GM21515 (cell line): ENCODE measurements at regions not wholly inside any gene's neighbourhood (a gene's known extent, or its start where the extent isn't known, plus 50 kb on each side); places are given as distances from the start of the nearest gene placed in this dataset.
"Not testable (repeated sequence)": the region's sequence is repeated elsewhere in the genome, so short reads cannot be mapped to it uniquely, and the experiment has no call there.

ENCODE experiments used
- ATAC-seq: cut with Tn5 transposase; IDR thresholded peaks from one replicate; pipeline ENCODE4 v1.9.1; 2021; ENCODE audit not compliant: unreplicated experiment

DNA sequence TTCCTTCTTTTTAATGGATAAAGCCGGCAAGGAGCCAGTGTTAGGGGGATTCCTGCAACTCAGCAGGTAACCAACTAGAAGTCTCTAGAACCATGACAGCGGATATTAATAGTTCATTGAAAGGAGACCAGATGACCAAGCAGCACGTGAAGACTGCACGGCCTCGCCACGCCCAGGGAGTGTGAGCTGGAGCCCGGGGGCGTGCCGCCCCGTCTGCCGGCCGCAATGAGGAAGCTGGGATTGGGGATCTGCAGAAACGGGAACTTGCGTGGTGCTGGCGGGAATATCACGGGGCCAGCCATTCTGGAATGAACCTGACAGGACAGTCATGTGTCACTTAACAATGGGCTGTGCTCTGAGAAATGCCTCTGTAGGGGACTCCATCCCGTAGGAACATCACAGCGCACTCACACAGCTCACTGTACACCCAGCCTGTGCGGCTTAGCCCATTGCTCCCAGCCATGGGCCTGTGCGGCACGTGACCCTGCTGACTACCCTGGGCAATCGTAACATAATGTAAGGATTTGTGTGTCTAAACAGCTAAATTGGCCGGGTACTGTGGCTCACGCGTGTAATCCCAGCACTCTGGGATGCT, 4092.8 kb upstream of the TPTE start:
- ATAC-seq, result not testable (repeated sequence)

DNA sequence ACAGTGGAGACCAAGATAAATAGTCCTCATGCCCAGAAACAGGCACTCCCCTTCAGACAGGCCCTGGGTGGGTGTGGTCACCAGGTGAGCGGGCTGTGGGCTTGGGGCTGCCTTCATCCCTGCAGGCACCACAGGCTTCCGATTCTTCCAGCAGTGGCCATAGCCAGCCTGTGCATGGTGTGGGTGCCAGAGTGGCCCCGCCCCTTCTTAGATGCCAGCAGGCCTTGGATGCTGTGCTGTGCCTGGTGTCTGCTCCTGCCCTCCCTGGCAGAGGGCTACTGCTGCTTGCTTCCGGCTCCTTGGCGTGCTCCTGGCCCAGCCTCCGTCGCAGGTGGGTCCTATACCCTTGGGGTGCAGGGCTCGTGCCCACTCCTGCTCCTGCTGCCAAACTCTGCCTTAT, 4091.5 kb upstream of the TPTE start:
- ATAC-seq, result not testable (repeated sequence)

DNA sequence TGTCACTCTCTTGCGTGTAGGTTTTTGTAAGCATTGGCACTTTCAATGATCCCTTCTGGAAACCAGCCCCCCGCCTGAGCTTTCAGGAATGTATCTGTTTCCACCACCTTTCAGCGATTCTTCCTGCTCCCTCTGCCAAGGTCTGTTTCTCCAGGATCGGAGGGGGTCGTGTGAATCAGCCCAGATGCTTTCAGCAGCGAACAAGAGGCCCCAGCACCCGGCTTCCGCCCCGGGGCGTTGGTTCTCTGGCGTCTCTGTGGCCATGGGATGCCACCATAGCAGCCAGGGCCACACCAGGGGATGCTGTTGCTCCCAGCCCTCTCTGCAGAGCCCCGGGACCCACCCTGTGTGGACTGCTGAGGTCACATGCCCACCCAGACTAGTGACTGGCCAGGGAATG, 4088.2 kb upstream of the TPTE start:
- ATAC-seq, result not testable (repeated sequence)

DNA sequence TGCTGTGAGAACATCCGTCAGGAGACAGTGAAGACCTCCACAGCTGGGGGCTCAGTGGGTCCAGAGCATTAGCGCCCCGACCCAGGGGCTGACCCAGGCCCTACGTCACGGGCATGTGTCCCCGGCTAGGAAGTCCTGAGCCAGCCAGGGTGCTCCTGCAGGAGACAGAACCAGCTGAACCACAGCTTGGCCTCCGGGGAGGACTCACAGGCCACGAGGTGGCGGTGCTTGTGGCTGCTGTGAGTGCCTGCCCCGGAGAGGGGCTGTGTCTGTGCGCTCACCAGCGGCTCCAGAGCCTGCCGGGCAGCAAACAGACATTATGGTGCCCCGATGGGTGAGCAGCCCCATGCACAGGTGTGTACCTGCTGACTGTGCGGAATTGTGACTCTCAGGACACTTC, 4085.2 kb upstream of the TPTE start:
- ATAC-seq, result not testable (repeated sequence)

DNA sequence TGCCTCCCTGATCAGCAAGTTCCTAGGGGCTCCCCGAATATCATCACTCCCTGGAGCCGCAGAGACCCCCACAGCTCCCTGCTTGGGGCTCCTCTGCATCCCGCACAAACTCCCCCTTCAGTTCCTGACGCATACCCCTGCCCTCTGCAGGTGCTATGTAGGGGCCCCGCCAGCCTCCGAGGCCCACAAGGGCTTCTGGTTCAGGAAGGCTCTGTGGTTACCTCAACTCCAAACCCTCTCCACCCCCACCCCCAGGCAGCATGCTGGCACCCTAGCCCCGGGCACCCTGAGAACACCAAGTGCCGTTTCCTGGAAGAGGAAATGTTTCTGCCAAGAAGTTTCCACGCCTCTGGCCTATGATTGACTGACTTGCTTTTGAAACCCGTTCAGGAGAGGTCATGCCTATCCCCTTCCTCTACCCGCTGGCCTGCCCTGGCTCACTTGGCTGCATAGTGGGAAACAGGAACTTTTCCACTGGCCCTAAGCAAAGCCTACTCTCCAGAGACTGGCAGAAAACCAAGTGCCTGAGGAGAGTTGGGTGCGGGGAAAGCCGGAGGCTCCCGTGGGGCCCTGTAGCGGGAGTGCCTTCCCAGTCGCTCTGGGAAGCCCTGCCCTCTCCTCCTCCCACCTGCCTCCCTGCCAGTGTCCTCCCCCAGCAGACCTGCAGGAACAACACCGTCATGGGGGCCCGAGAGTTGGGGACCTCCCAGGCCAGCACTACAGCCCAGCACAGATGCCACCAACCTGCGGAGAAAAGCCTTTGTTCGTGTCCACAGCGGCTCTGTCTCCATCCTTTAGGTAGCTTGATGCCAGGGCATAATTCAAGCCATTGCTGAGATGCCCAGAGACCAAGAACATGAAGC, 4084.2 kb upstream of the TPTE start:
- not testable (repeated sequence) for ATAC-seq

DNA sequence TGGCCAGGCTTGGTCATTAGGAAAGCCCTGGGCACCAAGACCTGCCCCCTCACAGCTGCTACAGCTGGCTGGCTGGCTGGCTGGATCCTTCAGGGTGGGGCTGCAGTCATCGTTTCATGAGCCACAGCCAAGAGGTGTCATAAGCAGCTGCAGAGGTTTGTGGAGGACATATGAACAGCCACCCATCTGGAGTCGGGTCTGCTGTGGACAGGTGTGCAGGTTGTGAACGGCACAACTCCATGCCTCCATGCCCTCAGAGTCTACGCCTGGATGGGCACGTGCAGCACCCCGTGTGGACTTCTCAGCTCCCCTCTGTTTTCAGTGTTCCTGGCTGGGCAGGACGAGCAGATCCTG, 4083.6 kb upstream of the TPTE start:
- ATAC-seq, result not testable (repeated sequence)

DNA sequence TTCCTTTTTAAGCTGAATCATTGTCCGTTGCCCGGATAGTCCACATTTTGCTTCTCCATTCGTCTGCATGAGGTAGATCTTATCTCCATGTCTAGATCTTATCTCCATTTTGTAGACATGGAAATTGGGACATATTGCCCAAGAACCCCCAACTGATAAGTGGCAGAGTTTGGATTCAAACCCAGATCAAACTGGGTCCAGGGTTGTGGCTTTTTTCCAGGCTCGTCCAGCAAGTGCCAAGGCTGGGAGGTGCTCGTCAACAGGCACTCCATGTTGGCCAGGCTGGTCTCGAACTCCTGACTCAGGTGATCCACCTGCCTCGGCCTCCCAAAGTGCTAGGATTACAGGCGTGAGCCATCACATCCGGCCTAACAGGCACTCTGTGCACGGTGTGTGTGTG, 4082.3 kb upstream of the TPTE start:
- not testable (repeated sequence) for ATAC-seq

DNA sequence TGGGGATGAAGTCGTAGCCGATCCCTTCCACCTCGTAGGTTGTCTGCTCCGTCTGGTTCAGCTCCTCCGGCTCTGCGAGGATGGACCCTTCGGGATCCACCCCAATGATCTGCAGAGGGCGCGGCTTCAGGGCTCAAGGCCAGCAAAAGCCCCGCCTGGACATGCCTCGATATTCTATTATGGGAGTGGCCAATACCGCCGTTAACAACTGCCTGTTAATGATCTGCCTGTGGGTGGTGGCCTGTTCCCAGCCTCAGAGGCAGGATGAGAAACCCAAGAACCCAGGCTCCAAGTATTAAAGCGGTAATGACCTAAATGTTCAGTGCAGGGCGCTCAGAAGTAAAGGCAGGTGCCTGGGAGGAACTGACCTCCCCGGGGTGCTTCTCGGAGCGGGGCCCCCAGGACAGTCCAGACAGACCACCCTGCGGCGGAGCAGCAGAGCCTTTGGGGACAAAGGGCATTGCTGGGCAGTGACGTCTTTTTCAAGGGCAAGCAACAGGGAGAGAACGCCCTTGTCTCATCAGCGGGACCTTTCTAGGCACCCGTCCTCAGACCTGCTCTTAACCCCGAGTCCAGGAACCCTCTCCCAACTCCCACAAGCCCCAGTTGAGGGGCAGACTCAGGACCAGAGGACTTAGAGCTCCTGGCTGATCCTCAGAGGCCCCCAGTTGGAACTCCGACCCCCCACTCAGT, 4066.6 kb upstream of the TPTE start:
- not testable (repeated sequence) for ATAC-seq

DNA sequence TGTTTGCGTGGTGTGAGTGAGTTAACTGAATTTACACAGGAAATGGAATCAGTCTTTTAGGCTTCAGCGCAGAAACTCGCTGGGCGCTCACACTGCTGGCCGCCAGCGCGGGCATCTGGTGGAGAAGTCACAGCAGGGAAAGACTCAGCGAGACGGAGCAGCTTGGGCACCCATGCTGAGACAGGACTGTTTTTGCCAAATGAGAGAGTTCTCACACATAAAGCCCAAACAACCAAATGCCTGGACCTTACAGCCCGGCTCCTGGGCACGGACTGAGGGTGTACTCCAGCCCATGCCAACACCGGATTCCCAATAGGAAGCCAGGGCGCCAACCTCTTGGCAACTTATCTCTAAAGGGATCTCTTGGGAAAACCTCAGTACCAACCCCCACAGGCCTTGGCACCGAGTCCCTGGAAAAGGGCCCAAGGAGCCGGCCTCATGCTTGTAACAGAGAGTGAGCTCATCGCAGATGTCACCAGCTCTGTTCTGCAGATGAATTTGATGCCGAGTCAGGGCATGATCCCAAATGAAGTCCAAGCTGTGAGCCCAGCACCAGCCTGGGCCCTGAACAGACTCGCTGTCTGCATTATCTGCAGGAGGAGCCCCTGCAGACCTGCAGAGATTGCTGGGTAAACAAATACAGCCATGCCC, 4065.2 kb upstream of the TPTE start:
- ATAC-seq, result not testable (repeated sequence)

DNA sequence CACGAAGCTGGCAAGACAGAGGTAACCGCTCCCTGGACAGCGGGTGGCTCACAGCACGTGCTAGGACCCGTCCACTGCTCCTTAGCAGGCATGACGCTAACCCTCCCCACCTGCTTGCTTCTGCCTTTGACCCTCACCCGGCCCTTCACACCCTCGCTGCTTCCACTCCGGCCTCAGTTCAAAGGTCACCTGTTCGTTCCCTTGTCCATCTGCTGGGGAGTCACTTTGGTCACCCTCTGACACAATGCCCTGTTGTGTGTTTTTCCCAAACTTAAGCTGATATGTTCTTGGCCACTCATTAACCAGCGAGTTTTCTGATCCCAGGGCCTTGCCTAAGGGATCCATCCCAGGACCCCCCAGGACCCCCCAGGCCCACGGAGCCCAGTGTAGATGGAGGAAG, 4061.6 kb upstream of the TPTE start:
- ATAC-seq, result not testable (repeated sequence)

DNA sequence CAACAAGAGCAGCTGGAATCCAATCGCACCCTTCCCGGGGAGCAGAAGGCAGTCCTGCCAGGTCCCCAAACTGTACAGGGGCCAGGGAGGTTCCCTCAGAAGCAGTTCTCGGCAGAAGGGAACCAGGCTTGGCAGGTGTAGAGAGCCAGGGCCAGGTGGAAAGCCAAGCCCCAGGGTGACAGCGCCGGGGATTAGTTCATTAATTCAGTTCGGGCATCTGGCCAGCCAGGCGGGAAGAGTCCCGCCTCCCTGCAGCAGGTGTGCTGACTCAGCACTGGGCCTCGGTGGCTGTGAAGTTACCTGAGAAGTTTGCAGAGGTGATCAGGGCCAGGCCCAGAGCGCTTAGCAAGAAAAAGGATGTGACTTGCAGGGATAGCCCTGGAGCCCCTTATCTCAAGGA, 4060.0 kb upstream of the TPTE start:
- ATAC-seq, result not testable (repeated sequence)

DNA sequence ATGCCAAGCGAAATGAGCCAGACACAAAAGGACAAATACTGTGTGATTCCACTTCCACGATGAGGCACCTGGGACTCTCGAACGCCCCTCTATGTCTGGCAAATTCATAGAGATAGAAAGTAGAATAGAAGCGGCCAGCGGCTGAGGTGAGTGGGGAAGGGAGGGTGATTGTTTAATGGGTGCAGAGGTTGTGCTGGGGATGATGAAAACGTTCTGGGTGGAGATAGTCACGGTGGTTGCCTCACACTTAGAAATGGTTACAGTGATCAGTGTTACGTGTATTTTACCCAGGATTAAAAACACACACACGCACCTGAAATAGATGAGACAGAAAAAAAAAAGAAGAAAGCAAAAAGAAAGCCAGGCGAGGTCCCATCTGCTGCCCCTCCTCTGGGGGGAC, 4057.0 kb upstream of the TPTE start:
- not testable (repeated sequence) for ATAC-seq

DNA sequence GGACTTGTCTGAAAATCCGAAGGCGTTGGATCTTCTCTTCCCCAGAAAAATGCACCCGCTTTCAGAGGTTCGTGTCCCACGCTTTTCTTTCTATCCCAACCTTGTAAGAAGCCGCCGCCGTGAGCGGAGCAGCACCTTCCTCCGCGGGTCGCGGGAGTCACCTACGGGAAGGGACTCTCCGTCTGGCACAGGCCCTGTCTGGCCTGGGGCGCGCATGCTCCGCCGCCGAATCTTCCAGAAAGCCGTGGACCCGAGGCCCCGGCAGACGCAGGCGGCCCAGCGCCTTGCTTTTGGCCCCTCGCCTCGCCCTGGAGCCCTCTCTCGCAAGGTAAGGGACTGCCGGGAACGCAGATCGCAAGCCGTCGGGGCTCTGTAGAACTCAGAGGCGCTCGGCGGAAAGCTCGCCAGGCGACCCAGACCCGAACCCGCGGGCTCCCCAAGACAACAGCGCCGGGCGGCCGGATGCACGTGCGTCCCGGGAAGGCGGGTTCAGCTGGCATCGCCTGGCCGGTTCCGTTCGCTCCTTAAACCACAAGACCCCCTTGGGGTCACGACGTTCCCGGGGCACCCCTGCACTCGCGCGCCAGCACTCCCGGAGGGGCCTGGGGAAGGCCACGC, 4055.2 kb upstream of the TPTE start:
- ATAC-seq, result not testable (repeated sequence)

DNA sequence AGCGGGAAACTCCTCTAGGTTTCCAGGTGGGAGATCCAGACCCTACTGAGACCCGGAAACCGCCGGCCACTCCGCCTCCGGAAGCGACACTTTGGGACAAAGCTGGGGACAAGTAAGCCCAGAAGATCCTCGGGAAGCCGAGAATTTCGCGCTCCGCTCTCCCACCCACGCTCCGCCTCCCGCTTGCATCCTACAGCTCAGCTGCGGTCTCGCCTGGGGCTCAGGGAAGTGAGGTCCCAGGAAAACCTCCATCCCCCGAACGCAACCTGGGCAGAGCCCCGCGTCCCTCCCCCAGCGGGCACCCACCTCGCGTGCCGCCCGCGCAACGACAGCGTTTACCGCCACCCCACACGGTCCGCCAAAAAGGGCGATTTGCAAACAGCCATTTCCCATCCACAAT, 4054.7 kb upstream of the TPTE start:
- not testable (repeated sequence) for ATAC-seq

DNA sequence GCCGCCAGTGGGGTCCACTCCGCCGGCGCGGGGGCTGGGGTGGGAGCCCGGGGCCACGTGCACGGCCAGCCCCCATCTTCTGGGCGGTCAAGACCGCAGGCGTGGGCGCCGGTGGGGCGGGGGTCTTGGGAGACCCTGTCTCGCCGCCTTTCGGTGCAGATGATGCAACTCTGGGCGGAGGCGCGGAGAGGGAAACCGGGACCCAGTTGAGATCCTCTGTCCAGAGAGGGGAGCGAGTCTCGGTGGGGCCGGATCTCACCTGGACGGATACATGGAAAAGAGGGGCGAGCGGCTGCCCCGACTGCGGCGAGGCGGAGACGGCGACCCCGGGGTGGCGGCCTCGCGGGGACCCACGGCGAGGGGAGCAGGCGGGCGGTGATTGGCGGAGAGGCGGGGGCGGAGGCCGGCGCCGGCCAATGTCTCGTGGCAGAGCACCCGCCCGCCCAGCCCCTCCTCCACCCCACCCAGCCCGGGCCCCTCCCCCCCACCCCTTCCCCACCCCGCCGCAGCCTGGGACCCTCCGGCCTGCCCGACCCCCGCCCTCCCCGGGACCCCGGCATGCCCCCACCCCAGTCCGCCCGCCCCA, 4054.1 kb upstream of the TPTE start:
- ATAC-seq, result not testable (repeated sequence)

DNA sequence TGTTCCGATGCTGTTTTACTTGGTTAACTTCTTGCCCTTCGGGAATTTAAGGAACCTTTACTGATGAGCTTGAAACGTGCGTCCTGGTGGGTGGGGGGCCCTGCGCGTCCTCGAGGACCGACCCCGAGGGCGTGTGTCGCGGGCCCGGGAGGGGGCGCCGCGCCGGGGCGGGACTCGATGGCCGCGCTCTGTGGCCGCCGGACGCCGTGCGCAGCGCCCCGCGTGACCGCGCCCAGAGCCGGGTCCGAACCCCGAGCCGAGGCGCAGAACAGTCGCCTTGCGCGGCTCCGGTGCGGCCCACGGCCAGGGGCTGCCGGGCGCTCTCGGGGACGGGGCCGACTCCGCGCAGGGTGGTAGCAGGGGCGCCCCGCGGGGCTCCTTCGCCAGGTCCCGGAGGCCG, 4053.5 kb upstream of the TPTE start:
- ATAC-seq, result not testable (repeated sequence)

DNA sequence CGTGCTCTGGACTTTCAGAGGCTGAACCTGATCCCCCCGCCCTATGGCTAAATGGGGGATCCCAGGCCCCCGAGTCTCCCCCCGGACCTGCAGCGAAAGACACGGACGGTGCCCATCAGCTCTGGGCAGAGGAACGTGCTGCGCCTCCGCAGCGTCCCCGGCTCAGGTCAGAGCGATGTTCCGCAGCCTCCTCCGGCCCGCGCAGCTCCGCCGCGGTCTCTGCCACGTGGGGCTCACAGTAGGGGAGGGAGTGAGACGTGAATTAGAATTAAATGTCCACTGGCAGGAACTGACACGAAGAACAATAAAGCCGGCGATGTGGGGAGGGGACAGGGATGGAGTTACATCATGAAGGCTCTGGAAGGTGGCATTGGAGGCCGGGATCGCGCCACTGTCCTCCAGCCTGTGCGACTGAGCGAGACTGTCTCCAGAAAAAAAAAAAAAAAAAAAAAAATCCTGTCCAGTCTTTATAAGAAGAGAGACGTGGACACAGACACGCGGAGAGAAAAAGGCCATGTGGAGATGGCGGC, 4053.0 kb upstream of the TPTE start:
- not testable (repeated sequence) for ATAC-seq

DNA sequence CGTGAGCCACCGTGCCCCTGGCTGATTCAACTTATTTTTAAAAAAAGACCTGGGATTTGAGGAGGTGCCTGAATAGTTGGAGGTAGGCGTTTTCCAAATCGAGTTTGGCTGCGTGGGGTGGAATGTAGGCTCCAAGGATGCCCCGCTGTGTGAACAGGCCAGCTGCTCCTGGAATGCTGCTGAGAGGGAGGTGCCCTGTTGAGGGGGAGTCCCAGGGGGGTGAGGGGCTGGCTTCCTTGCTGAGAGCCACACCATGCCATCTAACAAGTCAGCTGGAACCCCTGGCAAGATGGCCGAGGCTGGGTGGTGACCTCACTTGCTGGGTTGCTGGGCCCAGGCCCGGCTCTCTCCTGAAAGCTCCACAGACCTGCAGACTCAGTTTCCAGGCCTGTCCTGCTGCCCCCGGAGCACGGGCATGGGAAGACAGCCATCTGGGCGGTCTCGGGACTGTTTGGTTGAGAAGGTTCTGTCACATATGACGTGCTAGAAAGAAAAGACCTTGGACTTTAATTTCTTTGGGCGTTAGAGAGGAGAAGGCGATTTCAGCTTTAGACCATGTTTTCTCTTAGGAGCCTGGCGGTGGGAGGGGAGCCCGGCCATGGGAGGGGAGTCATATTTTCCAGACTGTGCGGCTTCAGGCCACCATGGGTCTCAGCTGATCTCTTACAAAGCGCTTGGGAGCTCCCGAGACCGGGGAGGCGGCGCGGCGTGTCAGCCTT, 4047.0 kb upstream of the TPTE start:
- ATAC-seq, result not testable (repeated sequence)

DNA sequence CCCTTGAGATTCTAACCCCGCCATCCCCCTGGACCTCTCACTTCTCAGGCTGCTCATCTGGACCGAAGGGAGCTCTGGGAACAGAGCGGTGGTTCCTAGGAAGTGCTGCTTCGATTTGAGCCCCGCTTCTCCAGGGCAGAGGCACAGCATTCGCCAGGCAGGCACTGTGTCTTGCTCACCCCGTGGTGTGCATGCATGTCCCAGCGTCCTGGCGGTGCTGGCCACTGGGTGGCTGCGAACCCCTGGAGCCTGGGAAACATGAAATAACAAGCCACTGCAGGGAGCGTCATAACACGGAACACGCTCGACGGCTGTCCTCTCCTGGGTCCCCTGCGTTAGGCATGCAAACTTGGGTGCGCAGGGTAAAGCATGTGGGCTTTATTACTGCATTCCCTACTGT, 4040.3 kb upstream of the TPTE start:
- ATAC-seq, result not testable (repeated sequence)

DNA sequence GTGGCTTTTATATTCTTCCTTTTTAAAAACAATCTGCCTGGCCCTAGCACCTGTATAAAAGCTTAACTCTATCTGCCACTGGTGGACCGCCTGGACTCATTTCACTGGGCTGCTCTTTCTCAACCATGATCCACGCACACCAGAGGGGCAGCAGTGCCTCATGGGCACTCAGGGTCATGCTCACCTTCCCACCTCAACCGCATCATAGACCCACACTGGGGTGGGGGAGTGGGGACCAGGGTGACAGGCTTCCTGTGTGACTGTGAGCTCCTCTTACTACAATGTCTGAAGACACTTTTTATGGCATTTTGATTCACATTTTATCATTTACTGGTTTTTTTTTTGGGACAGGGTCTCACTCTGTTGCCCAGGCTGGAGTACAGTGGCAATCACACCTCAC, 4038.8 kb upstream of the TPTE start:
- not testable (repeated sequence) for ATAC-seq
